ENCODE measurements at regions not wholly inside any gene's neighbourhood (a gene's known extent, or its start where the extent isn't known, plus 50 kb on each side); places are given as distances from the start of the nearest gene placed in this dataset.

DNA sequence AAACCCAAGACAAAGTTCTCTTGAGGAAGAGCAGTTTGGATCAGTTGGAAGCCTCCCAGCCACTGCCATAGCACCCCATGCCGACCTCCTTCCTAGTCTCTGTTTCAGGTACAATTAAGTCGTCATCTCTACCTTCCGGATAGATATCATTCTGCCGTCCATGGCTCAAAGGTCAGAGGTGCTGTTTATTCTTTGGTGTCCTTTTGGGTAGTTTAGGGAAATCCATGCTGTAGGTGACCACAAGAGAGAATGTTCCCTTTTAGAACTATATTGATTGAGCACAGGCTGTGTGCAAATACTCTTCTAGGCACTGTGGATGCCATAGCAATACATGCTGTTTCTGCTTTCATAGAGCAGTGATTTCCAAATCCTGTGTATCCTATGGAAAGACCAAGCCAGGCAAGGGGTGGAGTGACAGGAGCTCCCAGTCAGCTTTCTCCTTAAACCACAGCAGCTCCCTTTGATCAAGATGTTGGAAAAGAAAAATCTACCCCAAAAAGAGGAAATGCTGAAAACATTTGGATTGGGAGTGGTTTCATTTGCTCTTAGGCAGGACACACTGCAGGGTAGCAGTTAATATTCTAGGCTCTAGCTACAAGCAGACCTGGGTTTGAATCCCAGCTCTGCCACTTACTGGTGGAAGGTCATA lies 127.9 kb downstream of the PALM2AKAP2 start:
- no peak overlapping the region for H3K27ac ChIP-seq (ENCODE audit: low read length)

DNA sequence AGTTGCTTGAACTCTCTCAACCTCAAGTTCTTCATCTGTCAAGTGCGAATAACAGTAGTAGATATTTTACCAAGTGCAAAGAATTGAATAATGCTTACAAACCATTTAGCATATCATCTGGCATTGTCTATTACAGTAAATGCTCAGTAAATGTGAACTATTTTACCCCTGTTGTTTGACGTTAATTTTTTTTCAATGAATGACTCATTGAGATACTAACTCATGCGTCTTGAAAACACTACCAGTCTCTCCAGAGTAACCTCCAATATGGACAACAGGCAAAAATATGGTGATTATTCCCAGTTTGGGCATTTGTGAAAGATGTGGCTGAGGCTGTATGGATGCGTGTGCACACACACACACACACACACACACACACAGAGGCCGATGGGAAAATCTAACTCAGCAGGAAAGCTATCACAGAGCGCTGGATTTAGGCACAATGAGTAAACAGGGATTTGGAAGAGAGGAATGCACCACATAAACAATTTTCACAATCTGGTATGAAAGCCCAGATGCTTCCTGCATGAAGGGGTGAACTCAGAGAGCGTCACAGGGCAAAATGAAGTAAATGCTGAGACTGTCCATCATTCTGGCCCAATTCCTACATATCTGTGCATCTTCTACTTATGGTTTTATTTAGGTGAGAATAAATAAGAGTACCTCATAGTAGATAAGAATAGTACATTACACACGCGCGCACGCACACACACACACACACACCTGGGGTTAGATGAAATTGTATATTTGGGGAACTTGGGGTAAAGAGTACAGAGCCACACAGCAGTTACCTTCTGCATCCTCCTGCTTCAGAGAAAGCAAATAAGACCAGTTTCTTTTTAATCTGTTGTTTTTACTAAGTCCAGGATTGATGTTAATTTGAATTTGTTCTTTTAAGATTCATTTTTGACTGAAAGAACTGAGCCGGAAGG lies 128.7 kb downstream of the PALM2AKAP2 start:
- no peaks in the 10 kb centered on the region for H3K36me3 Mint-ChIP-seq
- H3K27ac ChIP-seq (ENCODE audit: low read length), result no peak overlapping the region
- intact Hi-C loops (cut with micrococcal nuclease), result no loop called here
- H3K9me3 Mint-ChIP-seq, result no peaks in the 10 kb centered on the region
- 90% methylated on average over 4 of the region's 12 CpGs for WGBS (ENCODE audit: insufficient coverage)
- no peaks in the 10 kb centered on the region for H3K9me3 ChIP-seq (ENCODE audit: control insufficient read depth, insufficient read depth, low read length)
- H3K4me3 ChIP-seq (ENCODE audit: low read length), result no peak overlapping the region
- H3K27ac Mint-ChIP-seq, result no peak overlapping the region
- H3K4me1 Mint-ChIP-seq, result no peaks in the 10 kb centered on the region
- H3K36me3 ChIP-seq (ENCODE audit: control insufficient read depth, insufficient read depth, low read length), result no peaks in the 10 kb centered on the region
- H3K27me3 Mint-ChIP-seq (ENCODE audit: low read depth in 2 of 2), result no peaks in the 10 kb centered on the region
- no peaks in the 10 kb centered on the region for H3K27me3 ChIP-seq (ENCODE audit: control insufficient read depth, insufficient read depth, low read length)
- H3K4me1 ChIP-seq (ENCODE audit: control insufficient read depth, insufficient read depth, low read length), result no peaks in the 10 kb centered on the region
- ATAC-seq, result no peak
- DNase-seq, result no peak
- TF ChIP-seq, protein P1, sequence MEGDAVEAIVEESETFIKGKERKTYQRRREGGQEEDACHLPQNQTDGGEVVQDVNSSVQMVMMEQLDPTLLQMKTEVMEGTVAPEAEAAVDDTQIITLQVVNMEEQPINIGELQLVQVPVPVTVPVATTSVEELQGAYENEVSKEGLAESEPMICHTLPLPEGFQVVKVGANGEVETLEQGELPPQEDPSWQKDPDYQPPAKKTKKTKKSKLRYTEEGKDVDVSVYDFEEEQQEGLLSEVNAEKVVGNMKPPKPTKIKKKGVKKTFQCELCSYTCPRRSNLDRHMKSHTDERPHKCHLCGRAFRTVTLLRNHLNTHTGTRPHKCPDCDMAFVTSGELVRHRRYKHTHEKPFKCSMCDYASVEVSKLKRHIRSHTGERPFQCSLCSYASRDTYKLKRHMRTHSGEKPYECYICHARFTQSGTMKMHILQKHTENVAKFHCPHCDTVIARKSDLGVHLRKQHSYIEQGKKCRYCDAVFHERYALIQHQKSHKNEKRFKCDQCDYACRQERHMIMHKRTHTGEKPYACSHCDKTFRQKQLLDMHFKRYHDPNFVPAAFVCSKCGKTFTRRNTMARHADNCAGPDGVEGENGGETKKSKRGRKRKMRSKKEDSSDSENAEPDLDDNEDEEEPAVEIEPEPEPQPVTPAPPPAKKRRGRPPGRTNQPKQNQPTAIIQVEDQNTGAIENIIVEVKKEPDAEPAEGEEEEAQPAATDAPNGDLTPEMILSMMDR (IDR thresholded peaks at IDR 0.05), result no peak
- no peak overlapping the region for H3K4me3 Mint-ChIP-seq

More for the DNA sequence above, 127.9 kb downstream of the PALM2AKAP2 start:
- 82% methylated on average over 4 of the region's 4 CpGs for WGBS (ENCODE audit: insufficient coverage)
- no peak overlapping the region for H3K4me3 ChIP-seq (ENCODE audit: low read length)
- no peaks in the 10 kb centered on the region for H3K27me3 ChIP-seq (ENCODE audit: control insufficient read depth, insufficient read depth, low read length)
- H3K9me3 Mint-ChIP-seq, result no peaks in the 10 kb centered on the region
- no peaks in the 10 kb centered on the region for H3K9me3 ChIP-seq (ENCODE audit: control insufficient read depth, insufficient read depth, low read length)
- H3K4me1 Mint-ChIP-seq, result no peaks in the 10 kb centered on the region
- TF ChIP-seq, protein P1 (IDR thresholded peaks at IDR 0.05), result no peak
- ATAC-seq (no peak), DNase-seq (no peak)
- no peaks in the 10 kb centered on the region for H3K36me3 ChIP-seq (ENCODE audit: control insufficient read depth, insufficient read depth, low read length)
- H3K4me1 ChIP-seq (ENCODE audit: control insufficient read depth, insufficient read depth, low read length), result no peaks in the 10 kb centered on the region
- H3K4me3 Mint-ChIP-seq, result no peak overlapping the region
- intact Hi-C loops (cut with micrococcal nuclease), result no loop called here
- no peaks in the 10 kb centered on the region for H3K36me3 Mint-ChIP-seq
- H3K27ac Mint-ChIP-seq, result no peak overlapping the region
- H3K27me3 Mint-ChIP-seq (ENCODE audit: low read depth in 2 of 2), result no peaks in the 10 kb centered on the region

DNA sequence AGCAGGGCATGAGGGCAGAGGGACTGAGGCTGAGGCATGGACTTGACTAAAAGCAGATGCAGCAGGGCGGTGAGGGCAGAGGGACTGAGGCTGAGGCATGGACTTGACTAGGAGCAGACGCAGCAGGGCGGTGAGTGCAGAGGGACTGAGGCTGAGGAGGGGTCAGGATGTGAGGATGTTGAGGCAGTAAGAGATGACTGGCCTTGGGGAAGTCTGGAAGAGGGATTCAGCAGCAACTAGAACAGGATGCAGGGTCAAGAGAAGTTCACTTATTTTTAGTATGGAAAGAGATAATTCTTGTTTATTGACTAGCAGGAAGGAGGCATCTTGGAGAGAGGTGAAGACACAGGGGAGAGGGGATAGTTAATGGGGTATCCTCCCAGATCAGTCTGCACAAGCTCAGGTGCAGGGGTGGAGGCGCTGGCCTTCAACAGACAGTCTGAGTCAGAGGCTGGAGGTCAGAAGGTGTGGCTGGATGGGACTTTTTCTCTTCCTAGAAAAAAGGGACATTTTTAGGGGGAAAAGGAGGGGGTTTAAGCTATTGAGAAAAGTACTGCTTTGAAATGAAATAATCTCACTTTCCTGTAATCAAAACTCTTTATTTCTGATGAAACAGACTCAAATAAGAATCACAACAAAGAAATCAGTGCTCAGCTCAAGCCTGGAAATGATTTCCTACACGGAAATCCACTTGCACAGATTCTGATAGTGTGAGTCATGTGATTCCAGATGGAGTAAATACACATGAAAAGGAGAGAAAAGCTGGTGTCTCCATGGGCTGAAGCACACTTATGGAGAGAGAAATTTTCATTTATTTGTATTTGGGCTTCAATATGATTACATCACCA lies 130.9 kb downstream of the PALM2AKAP2 start:
- Histone ChIP-seq H3K9me3 (ENCODE audit: control insufficient read depth, insufficient read depth, low read length) (no peaks in the 10 kb centered on the region), H3K27ac (ENCODE audit: low read length) (no peak overlapping the region), H3K4me1 (ENCODE audit: control insufficient read depth, insufficient read depth, low read length) (no peaks in the 10 kb centered on the region), H3K36me3 (ENCODE audit: control insufficient read depth, insufficient read depth, low read length) (no peaks in the 10 kb centered on the region), H3K27me3 (ENCODE audit: control insufficient read depth, insufficient read depth, low read length) (no peaks in the 10 kb centered on the region), H3K4me3 (ENCODE audit: low read length) (no peak overlapping the region)
- Mint-ChIP-seq H3K9me3 (no peaks in the 10 kb centered on the region), H3K27ac (no peak overlapping the region), H3K4me1 (no peaks in the 10 kb centered on the region), H3K27me3 (ENCODE audit: low read depth in 2 of 2) (no peaks in the 10 kb centered on the region), H3K4me3 (no peak overlapping the region), H3K36me3 (no peaks in the 10 kb centered on the region)
- 88% methylated on average over 5 of the region's 5 CpGs for WGBS (ENCODE audit: insufficient coverage)
- TF ChIP-seq, protein P1 (IDR thresholded peaks at IDR 0.05), result no peak
- intact Hi-C loops (cut with micrococcal nuclease), result no loop called here
- no peak for ATAC-seq
- DNase-seq, result no peak
